ENCODE measurements at regions not wholly inside any gene's neighbourhood (a gene's known extent, or its start where the extent isn't known, plus 50 kb on each side); places are given as distances from the start of the nearest gene placed in this dataset.

GRCh38 chr3:73738711-73739110, 114.0 kb upstream of the PDZRN3 start:
- H3K27me3 ChIP-seq (replicated peaks; ENCODE audit: insufficient read depth) = no peaks in the 10 kb centered on the region
- 95% methylated on average over 1 of the region's 1 CpG for WGBS
- H3K4me1 ChIP-seq (replicated peaks) = peaks cover 4% of the 10 kb centered on the region
- DNase-seq (ENCODE audit: low spot score) = no peak
- no peaks in the 10 kb centered on the region for H3K36me3 ChIP-seq
- TF ChIP-seq POLR2A (IDR thresholded peaks at IDR 0.05) = no peak
- no peak for TF ChIP-seq CTCF (IDR thresholded peaks at IDR 0.05)
- no peak for TF ChIP-seq POLR2AphosphoS5 (IDR thresholded peaks at IDR 0.05)
- H3K9me3 ChIP-seq = no peaks in the 10 kb centered on the region
- intact Hi-C loops (cut with DNase I) = no loop called here
- no peak overlapping the region for H3K27ac ChIP-seq
- no peak overlapping the region for H3K4me3 ChIP-seq

GRCh38 chr3:73734211-73735089, 109.7 kb upstream of the PDZRN3 start:
- intact Hi-C loops (cut with DNase I) = no loop called here
- no peaks in the 10 kb centered on the region for H3K27me3 ChIP-seq (replicated peaks; ENCODE audit: insufficient read depth)
- H3K27ac ChIP-seq = no peak overlapping the region
- H3K9me3 ChIP-seq = no peaks in the 10 kb centered on the region
- no peaks in the 10 kb centered on the region for H3K36me3 ChIP-seq
- no peaks in the 10 kb centered on the region for H3K4me1 ChIP-seq (replicated peaks)
- no peak for DNase-seq (ENCODE audit: low spot score)
- no peak overlapping the region for H3K4me3 ChIP-seq
- TF ChIP-seq CTCF (IDR thresholded peaks at IDR 0.05) (no peak), POLR2A (IDR thresholded peaks at IDR 0.05) (no peak), POLR2AphosphoS5 (IDR thresholded peaks at IDR 0.05) (no peak)
- WGBS = 47% methylated on average over 3 of the region's 3 CpGs

GRCh38 chr3:73733746-73734145, 109.0 kb upstream of the PDZRN3 start:
- Histone ChIP-seq H3K4me1 (replicated peaks) (no peaks in the 10 kb centered on the region), H3K4me3 (no peak overlapping the region), H3K27me3 (replicated peaks; ENCODE audit: insufficient read depth) (no peaks in the 10 kb centered on the region), H3K27ac (no peak overlapping the region), H3K9me3 (no peaks in the 10 kb centered on the region), H3K36me3 (no peaks in the 10 kb centered on the region)
- WGBS = 67% methylated on average over 6 of the region's 6 CpGs
- DNase-seq (ENCODE audit: low spot score) = no peak
- TF ChIP-seq CTCF (IDR thresholded peaks at IDR 0.05) (no peak), POLR2A (IDR thresholded peaks at IDR 0.05) (no peak), POLR2AphosphoS5 (IDR thresholded peaks at IDR 0.05) (no peak)
- intact Hi-C loops (cut with DNase I) = no loop called here

GRCh38 chr3:73729969-73730440, 105.3 kb upstream of the PDZRN3 start:
- Histone ChIP-seq H3K27me3 (replicated peaks; ENCODE audit: insufficient read depth) (no peaks in the 10 kb centered on the region), H3K9me3 (no peaks in the 10 kb centered on the region), H3K4me1 (replicated peaks) (no peaks in the 10 kb centered on the region), H3K4me3 (no peak overlapping the region), H3K36me3 (no peaks in the 10 kb centered on the region), H3K27ac (no peak overlapping the region)
- no peak for TF ChIP-seq POLR2AphosphoS5 (IDR thresholded peaks at IDR 0.05)
- TF ChIP-seq POLR2A (IDR thresholded peaks at IDR 0.05) = no peak
- TF ChIP-seq CTCF (IDR thresholded peaks at IDR 0.05) = no peak
- WGBS = 61% methylated on average over 9 of the region's 9 CpGs
- DNase-seq (ENCODE audit: low spot score) = no peak
- intact Hi-C loops (cut with DNase I) = no loop called here

- H3K27me3 ChIP-seq (replicated peaks; ENCODE audit: insufficient read depth) = no peaks in the 10 kb centered on the region
- intact Hi-C loops (cut with DNase I) = no loop called here
- DNase-seq (ENCODE audit: low spot score) = no peak
- no peak overlapping the region for H3K4me3 ChIP-seq
- H3K9me3 ChIP-seq = no peaks in the 10 kb centered on the region
- no peaks in the 10 kb centered on the region for H3K4me1 ChIP-seq (replicated peaks)
- H3K27ac ChIP-seq = no peak overlapping the region
- H3K36me3 ChIP-seq = no peaks in the 10 kb centered on the region
- TF ChIP-seq POLR2AphosphoS5 (IDR thresholded peaks at IDR 0.05) = no peak
- no peak for TF ChIP-seq POLR2A (IDR thresholded peaks at IDR 0.05)
- no peak for TF ChIP-seq CTCF (IDR thresholded peaks at IDR 0.05)
- 61% methylated on average over 2 of the region's 2 CpGs for WGBS
Observed at GRCh38 chr3:73727854-73728253, 103.1 kb upstream of the PDZRN3 start.

All from prostate gland (tissue), 2 donors.